ENCODE measurements at regions not wholly inside any gene's neighbourhood (a gene's known extent, or its start where the extent isn't known, plus 50 kb on each side); places are given as distances from the start of the nearest gene placed in this dataset.

DNA sequence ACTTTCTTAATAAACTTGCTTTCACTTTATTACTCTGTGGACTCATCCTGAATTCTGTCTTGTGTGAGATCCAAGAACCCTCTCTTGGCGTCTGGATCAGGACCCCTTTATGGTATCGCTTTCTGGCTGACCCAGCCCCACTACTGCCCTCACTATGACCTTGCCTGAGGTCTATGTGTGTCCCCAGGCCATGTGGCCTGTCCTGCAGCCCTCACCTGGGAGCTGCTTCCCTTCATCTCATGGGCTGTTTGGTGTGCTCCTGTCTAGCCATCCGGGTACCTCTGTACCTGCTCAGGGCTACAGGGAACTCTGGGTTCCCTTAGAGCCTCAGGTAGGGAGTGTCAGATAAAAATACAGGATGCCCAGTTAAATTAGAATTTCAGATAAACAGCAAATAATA lies 94.5 kb downstream of the SCP2D1 start:
- Histone ChIP-seq H3K9me3 (ENCODE audit: low read depth, low read length) (no peaks in the 10 kb centered on the region), H3K27ac (ENCODE audit: low read depth, low read length) (no peak overlapping the region), H3K4me1 (ENCODE audit: insufficient read depth, low read length) (no peaks in the 10 kb centered on the region), H3K4me3 (ENCODE audit: insufficient read depth, low read length) (no peak overlapping the region), H3K27me3 (ENCODE audit: insufficient read depth, low read length) (no peaks in the 10 kb centered on the region), H4K20me1 (ENCODE audit: insufficient read depth, low read length) (no peaks in the 10 kb centered on the region), H3K79me2 (ENCODE audit: insufficient read depth, low read length) (no peaks in the 10 kb centered on the region), H2AFZ (ENCODE audit: low read length) (no peak overlapping the region), H3K36me3 (ENCODE audit: insufficient read depth, low read length) (no peaks in the 10 kb centered on the region), H3K4me2 (ENCODE audit: insufficient read depth, low read length) (no peak overlapping the region)
- DNase-seq (ENCODE audit: insufficient read length, low spot score, missing footprints), result no peak
- TF ChIP-seq, protein P1, sequence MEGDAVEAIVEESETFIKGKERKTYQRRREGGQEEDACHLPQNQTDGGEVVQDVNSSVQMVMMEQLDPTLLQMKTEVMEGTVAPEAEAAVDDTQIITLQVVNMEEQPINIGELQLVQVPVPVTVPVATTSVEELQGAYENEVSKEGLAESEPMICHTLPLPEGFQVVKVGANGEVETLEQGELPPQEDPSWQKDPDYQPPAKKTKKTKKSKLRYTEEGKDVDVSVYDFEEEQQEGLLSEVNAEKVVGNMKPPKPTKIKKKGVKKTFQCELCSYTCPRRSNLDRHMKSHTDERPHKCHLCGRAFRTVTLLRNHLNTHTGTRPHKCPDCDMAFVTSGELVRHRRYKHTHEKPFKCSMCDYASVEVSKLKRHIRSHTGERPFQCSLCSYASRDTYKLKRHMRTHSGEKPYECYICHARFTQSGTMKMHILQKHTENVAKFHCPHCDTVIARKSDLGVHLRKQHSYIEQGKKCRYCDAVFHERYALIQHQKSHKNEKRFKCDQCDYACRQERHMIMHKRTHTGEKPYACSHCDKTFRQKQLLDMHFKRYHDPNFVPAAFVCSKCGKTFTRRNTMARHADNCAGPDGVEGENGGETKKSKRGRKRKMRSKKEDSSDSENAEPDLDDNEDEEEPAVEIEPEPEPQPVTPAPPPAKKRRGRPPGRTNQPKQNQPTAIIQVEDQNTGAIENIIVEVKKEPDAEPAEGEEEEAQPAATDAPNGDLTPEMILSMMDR (IDR thresholded peaks at IDR 0.05; ENCODE audit: extremely low read depth, low read depth, low read length), result no peak

DNA sequence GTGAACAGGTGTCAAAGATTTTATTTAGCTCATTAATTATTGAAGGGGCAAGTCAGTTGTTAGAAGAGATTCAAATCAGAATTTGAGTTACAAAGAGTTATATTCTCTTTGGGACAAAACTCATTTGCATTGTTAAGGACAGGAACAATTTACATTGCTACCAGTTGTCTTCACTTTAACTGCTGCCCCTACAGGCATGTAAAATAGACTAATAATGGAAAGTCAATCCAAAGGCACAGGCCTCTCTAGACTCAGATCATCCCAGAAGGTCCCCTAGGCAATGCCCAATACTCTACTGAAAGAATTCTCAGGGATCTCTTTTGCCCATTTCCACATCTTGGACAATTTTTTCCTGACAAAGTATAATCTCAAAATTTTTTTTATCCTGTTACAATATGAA lies 95.7 kb downstream of the SCP2D1 start:
- Histone ChIP-seq H3K4me3 (ENCODE audit: insufficient read depth, low read length) (no peak overlapping the region), H3K4me1 (ENCODE audit: insufficient read depth, low read length) (no peaks in the 10 kb centered on the region), H2AFZ (ENCODE audit: low read length) (no peak overlapping the region), H3K79me2 (ENCODE audit: insufficient read depth, low read length) (no peaks in the 10 kb centered on the region), H3K36me3 (ENCODE audit: insufficient read depth, low read length) (no peaks in the 10 kb centered on the region), H3K9me3 (ENCODE audit: low read depth, low read length) (no peaks in the 10 kb centered on the region), H3K27ac (ENCODE audit: low read depth, low read length) (no peak overlapping the region), H4K20me1 (ENCODE audit: insufficient read depth, low read length) (no peaks in the 10 kb centered on the region), H3K4me2 (ENCODE audit: insufficient read depth, low read length) (no peak overlapping the region), H3K27me3 (ENCODE audit: insufficient read depth, low read length) (no peaks in the 10 kb centered on the region)
- DNase-seq (ENCODE audit: insufficient read length, low spot score, missing footprints), result no peak
- TF ChIP-seq, protein P1 (IDR thresholded peaks at IDR 0.05; ENCODE audit: extremely low read depth, low read depth, low read length), result no peak

DNA sequence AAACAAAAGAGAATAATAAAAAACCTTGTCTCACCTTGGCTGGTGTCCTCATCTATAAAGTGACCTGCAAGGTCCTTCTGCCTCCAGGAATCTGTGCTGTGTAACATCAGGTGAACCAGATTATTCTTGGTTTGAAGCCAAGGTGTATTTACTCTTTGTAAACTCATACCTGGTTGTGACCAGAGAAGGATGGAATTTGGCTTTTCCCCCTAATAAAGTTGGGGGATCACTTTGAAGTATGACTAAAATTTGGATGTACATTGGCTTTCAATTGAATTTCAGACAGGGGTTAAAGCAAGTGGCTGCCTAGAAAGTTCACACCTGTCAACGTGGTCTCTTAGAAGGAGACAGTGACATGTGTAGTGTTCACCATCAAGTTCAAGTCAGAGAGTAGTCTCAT lies 100.1 kb downstream of the SCP2D1 start:
- H3K27ac ChIP-seq (ENCODE audit: low read depth, low read length), result no peak overlapping the region
- no peaks in the 10 kb centered on the region for H3K9me3 ChIP-seq (ENCODE audit: low read depth, low read length)
- no peaks in the 10 kb centered on the region for H3K4me1 ChIP-seq (ENCODE audit: insufficient read depth, low read length)
- no peak overlapping the region for H3K4me3 ChIP-seq (ENCODE audit: insufficient read depth, low read length)
- H3K27me3 ChIP-seq (ENCODE audit: insufficient read depth, low read length), result no peaks in the 10 kb centered on the region
- no peak overlapping the region for H2AFZ ChIP-seq (ENCODE audit: low read length)
- H3K4me2 ChIP-seq (ENCODE audit: insufficient read depth, low read length), result no peak overlapping the region
- H3K36me3 ChIP-seq (ENCODE audit: insufficient read depth, low read length), result no peaks in the 10 kb centered on the region
- DNase-seq (ENCODE audit: insufficient read length, low spot score, missing footprints), result no peak
- H4K20me1 ChIP-seq (ENCODE audit: insufficient read depth, low read length), result no peaks in the 10 kb centered on the region
- TF ChIP-seq, protein P1 (IDR thresholded peaks at IDR 0.05; ENCODE audit: extremely low read depth, low read depth, low read length), result no peak
- H3K79me2 ChIP-seq (ENCODE audit: insufficient read depth, low read length), result no peaks in the 10 kb centered on the region

DNA sequence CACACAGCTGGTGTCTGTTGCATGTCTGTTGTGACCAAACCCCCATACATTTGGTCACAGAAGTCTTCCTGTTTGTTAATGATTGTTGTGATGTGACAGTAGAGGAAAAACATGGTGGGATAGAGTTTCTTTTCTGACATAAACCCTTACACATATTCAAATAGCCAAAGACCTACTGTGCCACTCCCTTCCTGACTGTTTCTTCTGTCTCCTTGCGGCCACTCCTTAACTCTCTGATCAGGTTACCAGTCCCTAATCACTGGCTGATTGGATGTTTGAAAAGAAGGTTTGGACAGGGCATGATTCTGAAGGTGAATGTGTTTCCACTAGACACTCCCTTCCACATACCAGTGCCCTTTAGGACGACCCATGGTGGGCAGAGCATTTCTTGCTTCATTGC lies 101.2 kb downstream of the SCP2D1 start:
- Histone ChIP-seq H3K36me3 (ENCODE audit: insufficient read depth, low read length) (no peaks in the 10 kb centered on the region), H4K20me1 (ENCODE audit: insufficient read depth, low read length) (no peaks in the 10 kb centered on the region), H3K4me3 (ENCODE audit: insufficient read depth, low read length) (no peak overlapping the region), H3K27ac (ENCODE audit: low read depth, low read length) (no peak overlapping the region), H3K27me3 (ENCODE audit: insufficient read depth, low read length) (no peaks in the 10 kb centered on the region), H3K9me3 (ENCODE audit: low read depth, low read length) (no peaks in the 10 kb centered on the region), H3K4me1 (ENCODE audit: insufficient read depth, low read length) (no peaks in the 10 kb centered on the region), H2AFZ (ENCODE audit: low read length) (no peak overlapping the region), H3K4me2 (ENCODE audit: insufficient read depth, low read length) (no peak overlapping the region), H3K79me2 (ENCODE audit: insufficient read depth, low read length) (no peaks in the 10 kb centered on the region)
- DNase-seq (ENCODE audit: insufficient read length, low spot score, missing footprints), result peak; percentile 14
- TF ChIP-seq, protein P1 (IDR thresholded peaks at IDR 0.05; ENCODE audit: extremely low read depth, low read depth, low read length), result no peak
